Subcutaneous abdominal adipose tissue (tissue), 5 donors: ENCODE measurements at regions not wholly inside any gene's neighbourhood (a gene's known extent, or its start where the extent isn't known, plus 50 kb on each side); places are given as distances from the start of the nearest gene placed in this dataset.

Source experiments
- H3K27ac ChIP-seq: one replicate; pipeline ENCODE4 v1.7.0; 2013; ENCODE audit warnings: low read depth, mild to moderate bottlenecking, inconsistent platforms, low read length, moderate library complexity
- H3K27me3 ChIP-seq, 5 donors: one replicate each; pipeline ENCODE4 v1.7.0; 2013; ENCODE audit warnings: low read length in 5 of 5, inconsistent platforms in 1 of 5; ENCODE audit not compliant: control insufficient read depth in 5 of 5, insufficient read depth in 4 of 5
- H3K36me3 ChIP-seq, 5 donors: one replicate each; pipeline ENCODE4 v1.7.0; 2013; ENCODE audit warnings: low read length in 5 of 5; ENCODE audit not compliant: control insufficient read depth in 5 of 5, insufficient read depth in 5 of 5
- H3K4me1 ChIP-seq, 5 donors: one replicate each; pipeline ENCODE4 v1.7.0; 2013; ENCODE audit warnings: low read length in 5 of 5, mild to moderate bottlenecking in 3 of 5, moderate library complexity in 1 of 5; ENCODE audit not compliant: control insufficient read depth in 5 of 5, insufficient read depth in 5 of 5
- H3K4me3 ChIP-seq, 5 donors: one replicate each; pipeline ENCODE4 v1.7.0; 2013; ENCODE audit warnings: low read length in 5 of 5, low read depth in 1 of 5
- H3K9ac ChIP-seq, 5 donors: one replicate each; pipeline ENCODE4 v1.7.0; 2013; ENCODE audit warnings: low read length in 5 of 5, mild to moderate bottlenecking in 4 of 5, moderate library complexity in 3 of 5
- H3K9me3 ChIP-seq, 5 donors: one replicate each; pipeline ENCODE4 v1.7.0; 2013; ENCODE audit warnings: low read length in 5 of 5; ENCODE audit not compliant: control insufficient read depth in 5 of 5
- donor health status: healthy.
- donor health status: healthy.
- donor health status: healthy.
- donor health status: healthy.
- donor health status: healthy.

DNA sequence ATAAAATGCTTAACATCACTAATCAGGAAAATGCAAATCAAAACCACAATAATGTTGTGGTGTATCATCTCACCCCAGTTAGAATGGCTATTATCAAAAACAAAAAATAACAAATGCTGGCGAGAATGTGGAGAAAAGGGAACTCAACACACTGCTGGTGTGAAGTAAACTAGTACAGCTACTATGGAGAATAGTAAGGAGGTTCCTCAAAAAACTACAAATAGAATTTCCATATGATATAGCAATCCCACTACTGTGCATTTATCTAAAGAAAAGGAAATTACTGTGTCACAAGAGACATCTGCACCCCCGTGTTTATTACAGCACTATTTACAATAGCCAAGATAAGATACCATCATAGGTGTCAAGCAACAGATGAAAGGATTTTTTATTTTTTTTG, 214.5 kb upstream of the RASA1 start:
- Histone ChIP-seq H3K9me3 (peaks cover 0 to 7% (median 2%) of the 10 kb centered on the region in 5 donors), H3K36me3 (no peaks in the 10 kb centered on the region), H3K4me1 (no peaks in the 10 kb centered on the region), H3K4me3 (no peak overlapping the region), H3K27ac (no peak overlapping the region), H3K27me3 (no peaks in the 10 kb centered on the region), H3K9ac (no peak overlapping the region)

DNA sequence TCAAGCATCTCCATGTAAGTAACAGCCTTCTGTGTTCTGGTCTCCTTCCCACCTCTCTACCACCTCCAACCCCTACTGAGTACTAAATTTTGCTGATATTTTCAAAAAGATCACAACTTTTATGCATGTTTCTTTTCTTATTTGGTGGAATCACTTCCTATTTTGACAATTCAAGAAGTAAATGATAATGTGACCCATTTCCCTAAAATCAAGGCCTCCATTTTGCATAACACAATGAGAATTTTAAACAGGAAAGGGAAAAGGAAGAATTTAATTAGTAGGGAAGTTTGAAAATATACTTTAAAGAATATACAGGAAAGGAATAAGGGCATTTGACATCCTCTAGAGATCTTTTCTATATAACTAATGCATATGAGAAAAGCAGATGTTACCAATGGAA, 212.9 kb upstream of the RASA1 start:
- Histone ChIP-seq H3K9ac (no peak overlapping the region), H3K36me3 (no peaks in the 10 kb centered on the region), H3K27ac (no peak overlapping the region)

DNA sequence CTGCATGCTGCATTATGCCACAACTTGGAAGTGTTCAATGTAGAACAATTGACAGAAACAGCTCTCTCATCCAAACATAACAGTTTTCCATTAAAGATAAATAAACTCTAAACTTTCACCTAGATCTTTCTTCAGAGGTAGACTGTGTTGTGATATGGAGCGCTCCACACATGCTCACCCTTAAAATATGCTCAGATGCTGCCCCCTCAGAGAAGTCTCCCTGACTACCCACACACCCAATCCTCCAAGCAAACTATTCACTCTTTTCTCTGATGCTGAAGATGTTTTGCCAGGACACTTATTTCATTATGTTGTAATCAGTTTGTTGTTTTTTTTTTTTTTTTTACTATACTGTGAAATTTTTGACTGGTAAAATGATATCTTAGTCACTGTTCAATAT, 206.6 kb upstream of the RASA1 start:
- Histone ChIP-seq H3K27me3 (no peaks in the 10 kb centered on the region), H3K27ac (no peak overlapping the region), H3K4me1 (no peaks in the 10 kb centered on the region), H3K9me3 (peaks cover 0 to 6% (median 4%) of the 10 kb centered on the region in 5 donors), H3K36me3 (no peaks in the 10 kb centered on the region), H3K9ac (no peak overlapping the region), H3K4me3 (no peak overlapping the region)

More for the DNA sequence above, 212.9 kb upstream of the RASA1 start:
- no peak overlapping the region for H3K4me3 ChIP-seq
- peaks cover 0 to 3% (median 0%) of the 10 kb centered on the region in 5 donors for H3K9me3 ChIP-seq
- H3K4me1 ChIP-seq = no peaks in the 10 kb centered on the region
- no peaks in the 10 kb centered on the region for H3K27me3 ChIP-seq

DNA sequence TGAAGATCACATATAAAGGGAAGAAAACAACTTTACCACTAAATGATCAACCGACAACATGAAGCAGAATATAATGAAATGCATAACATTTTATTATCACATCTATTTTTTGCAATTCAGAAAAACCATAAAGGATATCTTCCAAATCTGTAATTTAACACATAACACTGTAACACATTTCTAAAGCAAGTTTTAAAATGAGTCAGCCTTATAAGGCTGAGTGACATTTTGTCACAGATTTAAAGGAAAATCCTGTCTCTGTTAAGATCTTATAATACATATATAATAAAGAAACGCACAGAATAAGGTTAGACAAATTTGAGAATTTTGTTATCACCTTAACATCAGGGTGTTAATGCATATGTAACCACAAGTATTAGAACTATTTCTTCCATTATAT, 198.4 kb upstream of the RASA1 start:
- H3K9me3 ChIP-seq = no peaks in the 10 kb centered on the region
- H3K27ac ChIP-seq = no peak overlapping the region
- H3K4me1 ChIP-seq = no peaks in the 10 kb centered on the region
- no peaks in the 10 kb centered on the region for H3K27me3 ChIP-seq
- no peaks in the 10 kb centered on the region for H3K36me3 ChIP-seq
- H3K9ac ChIP-seq = no peak overlapping the region
- no peak overlapping the region for H3K4me3 ChIP-seq

- Histone ChIP-seq H3K27me3 (no peaks in the 10 kb centered on the region), H3K9me3 (no peaks in the 10 kb centered on the region), H3K9ac (no peak overlapping the region), H3K4me3 (no peak overlapping the region), H3K4me1 (no peaks in the 10 kb centered on the region), H3K27ac (no peak overlapping the region), H3K36me3 (no peaks in the 10 kb centered on the region)
These were observed 197.6 kb upstream of the RASA1 start for GRCh38 chr5:87069974-87070608.

GRCh38 chr5:87074072-87074471, 193.6 kb upstream of the RASA1 start:
- Histone ChIP-seq H3K27ac (no peak overlapping the region), H3K4me1 (no peaks in the 10 kb centered on the region), H3K27me3 (no peaks in the 10 kb centered on the region), H3K4me3 (no peak overlapping the region), H3K36me3 (no peaks in the 10 kb centered on the region), H3K9me3 (no peaks in the 10 kb centered on the region), H3K9ac (no peak overlapping the region)

DNA sequence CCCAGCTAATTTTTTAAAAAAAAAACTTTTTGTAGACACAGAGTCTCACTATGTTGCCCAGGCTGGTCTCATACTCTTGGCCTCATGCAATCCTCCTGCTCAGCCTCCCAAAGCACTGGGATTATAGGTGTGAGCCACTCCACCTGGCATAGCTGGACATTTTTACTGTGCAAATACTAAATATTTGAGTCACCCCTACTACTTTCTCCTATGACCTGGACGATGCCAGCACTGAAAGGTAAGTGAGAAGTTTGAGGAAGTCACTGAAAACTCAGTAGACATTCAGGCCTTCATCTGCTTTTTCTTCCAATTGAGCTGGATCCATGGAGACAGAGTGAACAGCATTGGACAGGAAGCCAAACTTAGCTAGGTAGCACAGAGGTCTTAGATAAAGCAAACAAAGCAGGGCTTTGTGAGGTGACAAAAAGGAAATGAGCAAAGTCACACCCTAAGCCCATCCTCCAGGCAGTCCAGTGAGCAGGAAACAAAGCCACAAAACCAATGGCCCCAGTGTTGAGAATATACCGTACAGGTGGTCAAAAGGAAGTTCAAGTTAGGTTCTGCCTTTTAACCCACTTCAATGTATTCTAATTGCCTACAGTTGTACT, 192.6 kb upstream of the RASA1 start:
- H3K27ac ChIP-seq = no peak overlapping the region
- H3K27me3 ChIP-seq = no peaks in the 10 kb centered on the region
- H3K4me3 ChIP-seq = no peak overlapping the region

DNA sequence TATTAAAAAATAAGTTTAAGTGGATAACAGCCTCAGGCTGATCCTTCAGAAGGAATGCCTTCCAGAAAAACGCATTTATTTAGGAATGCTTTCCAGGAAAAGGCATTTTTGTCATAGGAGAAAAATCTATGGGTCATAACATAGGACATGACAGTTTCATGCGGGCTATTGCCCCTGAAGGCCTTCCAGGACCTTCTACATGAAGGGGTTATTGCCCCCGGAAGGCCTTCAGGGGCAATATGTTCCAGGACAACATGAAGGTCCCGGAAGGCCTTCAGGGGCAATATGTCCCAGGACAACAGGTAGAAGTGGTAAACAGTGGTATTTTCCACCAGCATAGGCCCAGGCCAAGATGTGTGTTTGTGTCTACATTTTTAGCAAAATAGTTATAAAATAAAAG, 191.3 kb upstream of the RASA1 start:
- Histone ChIP-seq H3K36me3 (no peaks in the 10 kb centered on the region), H3K27me3 (no peaks in the 10 kb centered on the region), H3K4me1 (peaks cover 0 to 9% (median 0%) of the 10 kb centered on the region in 5 donors), H3K4me3 (no peak overlapping the region), H3K27ac (no peak overlapping the region), H3K9ac (no peak overlapping the region), H3K9me3 (no peaks in the 10 kb centered on the region)

More for the DNA sequence above, 192.6 kb upstream of the RASA1 start:
- H3K4me1 ChIP-seq = peaks cover 0 to 5% (median 0%) of the 10 kb centered on the region in 5 donors
- no peaks in the 10 kb centered on the region for H3K9me3 ChIP-seq
- H3K36me3 ChIP-seq = no peaks in the 10 kb centered on the region
- no peak overlapping the region for H3K9ac ChIP-seq

DNA sequence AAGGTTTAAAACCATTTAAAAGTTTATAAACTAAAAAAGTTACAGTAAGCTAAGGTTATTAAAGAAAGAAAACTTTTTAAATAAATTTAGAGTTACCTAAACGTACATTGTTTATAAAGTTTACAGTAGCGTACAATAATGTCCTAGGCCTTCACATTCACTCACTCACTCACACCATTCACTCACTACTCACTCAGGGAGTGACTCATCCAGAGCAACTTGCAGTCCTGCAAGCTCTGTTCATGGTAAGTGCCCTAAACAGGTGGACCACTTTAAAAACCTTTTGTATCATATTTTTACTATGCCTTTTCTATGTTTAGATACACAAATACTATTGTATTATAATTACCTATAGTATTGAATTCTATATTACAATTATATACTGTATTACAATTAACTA, 190.8 kb upstream of the RASA1 start:
- Histone ChIP-seq H3K4me3 (no peak overlapping the region), H3K9ac (no peak overlapping the region), H3K9me3 (no peaks in the 10 kb centered on the region), H3K4me1 (peaks cover 0 to 9% (median 0%) of the 10 kb centered on the region in 5 donors), H3K36me3 (no peaks in the 10 kb centered on the region), H3K27ac (no peak overlapping the region), H3K27me3 (no peaks in the 10 kb centered on the region)

- H3K27me3 ChIP-seq = no peaks in the 10 kb centered on the region
- no peak overlapping the region for H3K9ac ChIP-seq
- no peaks in the 10 kb centered on the region for H3K36me3 ChIP-seq
- no peak overlapping the region for H3K4me3 ChIP-seq
- peaks cover 0 to 9% (median 0%) of the 10 kb centered on the region in 5 donors for H3K4me1 ChIP-seq
- no peak overlapping the region for H3K27ac ChIP-seq
- peaks cover 0 to 4% (median 0%) of the 10 kb centered on the region in 5 donors for H3K9me3 ChIP-seq
These were observed 188.5 kb upstream of the RASA1 start for GRCh38 chr5:87079219-87079618.
